Upper lobe of right lung (tissue), 1 donor: ENCODE measurements at regions not wholly inside any gene's neighbourhood (a gene's known extent, or its start where the extent isn't known, plus 50 kb on each side); places are given as distances from the start of the nearest gene placed in this dataset.

ENCODE experiments used
- ATAC-seq: fragments of 200-7000 bp; cut with Tn5 transposase; one replicate; pipeline ENCODE4 v1.9.1; 2020; ENCODE audit warnings: mild to moderate bottlenecking, moderate library complexity
- DNase-seq: peaks from one replicate; pipeline ENCODE4 v3.0.0-alpha.2; 2020
- H3K27ac ChIP-seq: fragments of 200-600 bp; one replicate; pipeline ENCODE4 v1.8.0; 2022
- H3K27me3 ChIP-seq: fragments of 200-600 bp; one replicate; pipeline ENCODE4 v1.8.0; 2022; ENCODE audit warnings: mild to moderate bottlenecking
- H3K36me3 ChIP-seq: fragments of 200-600 bp; one replicate; pipeline ENCODE4 v1.8.0; 2022
- H3K4me1 ChIP-seq: fragments of 200-600 bp; one replicate; pipeline ENCODE4 v1.8.0; 2022
- H3K4me3 ChIP-seq: fragments of 200-600 bp; one replicate; pipeline ENCODE4 v1.8.0; 2022; ENCODE audit warnings: mild to moderate bottlenecking
- H3K9me3 ChIP-seq: fragments of 200-600 bp; one replicate; pipeline ENCODE4 v1.8.0; 2022
- intact Hi-C: fragments of 100-400 bp; cut with DNase I; formaldehyde crosslinking; loops from one replicate; pipeline ENCODE4 v1.11.0; 2022
- TF ChIP-seq, protein P1 (sequence below): fragments of 200-600 bp; IDR thresholded peaks from one replicate; pipeline ENCODE4 v1.8.0; 2022; ENCODE audit warnings: antibody characterized with exemption
- donor health status: DM: no; HTN: yes; CAD: no; lungs with severe emphysema.

DNA sequence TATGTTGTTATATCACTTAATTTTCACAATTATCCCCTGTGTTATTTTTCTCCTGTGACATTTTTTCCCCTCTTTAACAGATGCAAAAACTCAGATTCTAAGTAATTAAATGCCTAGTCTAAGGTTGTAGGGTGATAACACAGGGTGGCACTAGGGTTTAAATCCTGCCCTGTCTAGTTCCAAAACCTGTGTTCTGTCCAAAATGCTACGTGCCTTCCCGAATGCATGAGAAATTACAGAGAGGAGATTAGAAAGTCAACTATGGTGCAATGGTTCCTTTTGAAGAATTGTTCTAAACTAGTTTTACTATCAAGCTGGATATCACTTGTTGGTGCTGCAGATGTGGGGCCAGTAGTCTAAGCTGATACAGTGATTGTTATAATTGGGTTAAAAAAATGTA, 108.0 kb downstream of the DIPK2A start:
- TF ChIP-seq, protein P1, sequence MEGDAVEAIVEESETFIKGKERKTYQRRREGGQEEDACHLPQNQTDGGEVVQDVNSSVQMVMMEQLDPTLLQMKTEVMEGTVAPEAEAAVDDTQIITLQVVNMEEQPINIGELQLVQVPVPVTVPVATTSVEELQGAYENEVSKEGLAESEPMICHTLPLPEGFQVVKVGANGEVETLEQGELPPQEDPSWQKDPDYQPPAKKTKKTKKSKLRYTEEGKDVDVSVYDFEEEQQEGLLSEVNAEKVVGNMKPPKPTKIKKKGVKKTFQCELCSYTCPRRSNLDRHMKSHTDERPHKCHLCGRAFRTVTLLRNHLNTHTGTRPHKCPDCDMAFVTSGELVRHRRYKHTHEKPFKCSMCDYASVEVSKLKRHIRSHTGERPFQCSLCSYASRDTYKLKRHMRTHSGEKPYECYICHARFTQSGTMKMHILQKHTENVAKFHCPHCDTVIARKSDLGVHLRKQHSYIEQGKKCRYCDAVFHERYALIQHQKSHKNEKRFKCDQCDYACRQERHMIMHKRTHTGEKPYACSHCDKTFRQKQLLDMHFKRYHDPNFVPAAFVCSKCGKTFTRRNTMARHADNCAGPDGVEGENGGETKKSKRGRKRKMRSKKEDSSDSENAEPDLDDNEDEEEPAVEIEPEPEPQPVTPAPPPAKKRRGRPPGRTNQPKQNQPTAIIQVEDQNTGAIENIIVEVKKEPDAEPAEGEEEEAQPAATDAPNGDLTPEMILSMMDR, result no peak
- ATAC-seq, result no peak
- H3K27me3 ChIP-seq, result no peaks in the 10 kb centered on the region
- no peaks in the 10 kb centered on the region for H3K4me1 ChIP-seq
- no peak overlapping the region for H3K4me3 ChIP-seq
- DNase-seq, result no peak
- no peaks in the 10 kb centered on the region for H3K9me3 ChIP-seq
- intact Hi-C loops, result no loop called here
- no peaks in the 10 kb centered on the region for H3K36me3 ChIP-seq
- H3K27ac ChIP-seq, result no peak overlapping the region

DNA sequence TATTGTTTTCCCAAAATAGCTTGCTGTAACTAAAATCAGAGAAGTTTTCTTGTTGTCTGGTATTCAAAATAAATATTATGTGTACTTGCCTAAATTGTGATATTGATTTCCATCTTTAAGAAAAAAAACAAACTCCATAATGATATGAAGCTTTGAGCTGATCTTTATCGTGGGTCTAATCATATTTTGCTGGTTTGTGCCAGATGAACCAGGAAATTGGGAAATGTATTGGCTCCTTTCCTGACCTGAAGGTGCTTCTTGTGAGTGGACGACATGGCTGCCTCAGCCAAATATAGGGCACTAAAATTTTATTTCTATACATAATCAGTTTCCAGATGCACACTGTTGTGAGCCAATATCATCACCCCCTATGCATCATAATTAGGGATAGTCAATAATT, 113.3 kb downstream of the DIPK2A start:
- no peak for ATAC-seq

DNA sequence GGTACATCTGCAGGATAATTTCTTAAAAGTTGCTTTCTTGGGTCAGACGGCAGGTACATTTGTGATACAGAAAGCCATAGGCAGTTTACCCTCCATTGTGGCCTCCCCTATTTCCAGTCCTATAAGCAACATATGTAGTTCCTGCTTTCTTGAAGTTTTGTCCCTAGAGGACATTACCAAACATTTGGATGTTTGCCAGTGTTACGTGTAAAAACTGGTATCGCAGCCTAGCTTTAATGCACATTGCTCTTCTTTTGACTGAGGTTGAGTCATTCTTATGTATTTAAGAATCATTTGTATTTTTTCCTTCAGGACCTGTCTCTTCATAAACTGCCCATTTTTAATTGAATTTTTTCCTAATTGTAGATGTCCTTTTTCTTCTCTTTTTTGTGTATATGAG, 114.3 kb downstream of the DIPK2A start:
- TF ChIP-seq, protein P1, result no peak
- intact Hi-C loops, result no loop called here
- ATAC-seq, result peak; percentile 31
- Histone ChIP-seq H3K27me3 (no peaks in the 10 kb centered on the region), H3K9me3 (no peaks in the 10 kb centered on the region), H3K27ac (no peak overlapping the region), H3K4me3 (no peak overlapping the region), H3K4me1 (no peaks in the 10 kb centered on the region), H3K36me3 (no peaks in the 10 kb centered on the region)
- DNase-seq, result no peak

More for the DNA sequence above, 113.3 kb downstream of the DIPK2A start:
- no peaks in the 10 kb centered on the region for H3K9me3 ChIP-seq
- no peaks in the 10 kb centered on the region for H3K4me1 ChIP-seq
- no peak overlapping the region for H3K27ac ChIP-seq
- no peak overlapping the region for H3K4me3 ChIP-seq
- H3K27me3 ChIP-seq, result no peaks in the 10 kb centered on the region
- TF ChIP-seq, protein P1, result no peak
- no peaks in the 10 kb centered on the region for H3K36me3 ChIP-seq
- intact Hi-C loops, result no loop called here
- no peak for DNase-seq

DNA sequence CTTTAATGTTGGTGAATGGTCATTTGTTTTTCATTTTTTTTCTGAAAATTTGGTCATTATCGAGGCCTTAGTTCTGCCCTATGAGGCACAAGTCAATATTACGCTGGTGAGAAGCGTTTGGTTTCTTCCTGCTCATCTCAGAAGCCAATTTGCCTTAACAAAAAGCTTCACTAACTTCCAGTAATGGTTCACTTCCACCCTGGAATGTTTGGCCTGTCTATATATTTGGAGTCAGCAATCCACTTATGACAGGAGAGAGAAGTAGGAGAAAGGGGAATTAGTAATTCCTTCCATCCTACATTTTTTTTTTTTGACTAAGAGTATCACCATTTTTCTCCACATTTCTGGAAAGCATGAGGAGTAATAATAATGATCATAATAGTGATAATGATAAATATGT, 124.4 kb downstream of the DIPK2A start:
- Histone ChIP-seq H3K27ac (no peak overlapping the region), H3K27me3 (no peaks in the 10 kb centered on the region), H3K36me3 (no peaks in the 10 kb centered on the region), H3K9me3 (no peaks in the 10 kb centered on the region), H3K4me1 (no peaks in the 10 kb centered on the region), H3K4me3 (no peak overlapping the region)
- intact Hi-C loops, result no loop called here
- TF ChIP-seq, protein P1, result no peak
- ATAC-seq (no peak), DNase-seq (no peak)

DNA sequence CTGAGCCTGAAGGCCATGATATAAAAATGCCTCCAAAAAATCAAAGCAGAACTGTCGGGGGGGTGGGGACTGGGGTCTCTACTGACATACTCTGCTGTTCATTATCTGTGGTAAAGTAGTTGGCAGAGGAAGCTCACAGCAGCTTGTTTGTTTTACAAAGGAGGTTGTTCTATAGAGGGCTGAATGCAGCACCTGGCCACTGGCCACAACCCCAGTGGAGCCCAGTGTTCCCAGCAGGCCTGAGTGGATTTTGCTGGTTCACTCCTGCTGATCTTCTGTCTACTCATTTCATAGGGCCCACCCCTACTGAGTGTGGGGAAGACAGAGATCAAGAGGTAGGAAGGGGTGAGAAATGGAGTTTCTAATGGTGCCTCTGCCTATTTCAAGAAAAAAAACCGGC, 125.5 kb downstream of the DIPK2A start:
- TF ChIP-seq, protein P1, result no peak
- Histone ChIP-seq H3K27ac (no peak overlapping the region), H3K4me3 (no peak overlapping the region), H3K36me3 (no peaks in the 10 kb centered on the region), H3K27me3 (no peaks in the 10 kb centered on the region), H3K9me3 (no peaks in the 10 kb centered on the region), H3K4me1 (no peaks in the 10 kb centered on the region)
- ATAC-seq, result no peak
- intact Hi-C loops, result no loop called here
- no peak for DNase-seq

DNA sequence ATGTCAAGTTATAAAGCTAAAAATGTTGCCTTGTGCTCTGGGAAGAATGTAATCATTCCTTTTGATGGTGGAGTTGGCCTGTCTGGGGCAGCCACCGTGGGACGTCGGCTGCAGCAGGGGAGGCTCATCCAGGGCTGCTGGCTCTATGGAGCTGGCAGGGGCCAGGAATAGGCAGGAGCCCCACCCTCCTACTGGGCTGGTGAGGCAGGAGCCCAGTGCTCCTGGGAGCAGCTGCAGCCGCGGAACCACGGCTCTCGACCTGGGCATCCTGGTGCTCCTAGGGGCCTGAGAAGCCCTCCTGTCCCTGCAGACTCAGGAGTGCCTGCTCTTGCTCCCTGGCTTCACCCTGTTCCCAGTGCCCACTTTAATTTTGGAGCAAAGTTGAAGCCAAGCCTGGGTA, 127.1 kb downstream of the DIPK2A start:
- intact Hi-C loops, result no loop called here
- Histone ChIP-seq H3K9me3 (no peaks in the 10 kb centered on the region), H3K27me3 (no peaks in the 10 kb centered on the region), H3K4me1 (no peaks in the 10 kb centered on the region), H3K36me3 (no peaks in the 10 kb centered on the region), H3K27ac (no peak overlapping the region), H3K4me3 (no peak overlapping the region)
- ATAC-seq, result peak; percentile 32
- no peak for DNase-seq
- TF ChIP-seq, protein P1, result no peak
